ENCODE measurements at regions not wholly inside any gene's neighbourhood (a gene's known extent, or its start where the extent isn't known, plus 50 kb on each side); places are given as distances from the start of the nearest gene placed in this dataset.
"Not testable (repeated sequence)": the region's sequence is repeated elsewhere in the genome, so short reads cannot be mapped to it uniquely, and the experiment has no call there.

DNA sequence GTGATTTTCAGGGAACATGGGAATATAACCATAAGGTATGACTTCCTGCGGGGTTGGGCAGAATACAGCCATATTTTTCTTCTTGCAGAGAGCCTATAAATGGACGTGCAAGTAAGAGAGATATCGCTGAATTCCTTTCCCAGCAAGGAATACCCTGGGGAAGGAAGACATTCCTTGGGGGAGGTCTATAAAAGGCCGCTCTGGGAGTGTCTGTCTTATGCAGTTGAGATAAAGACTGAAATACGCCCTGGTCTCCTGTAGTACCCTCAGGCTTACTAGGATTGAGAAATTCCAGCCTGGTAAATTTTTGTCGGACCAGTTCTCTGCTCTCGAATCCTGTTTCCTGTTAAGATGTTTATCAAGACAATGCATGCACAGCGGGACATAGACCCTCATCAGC lies 282.2 kb upstream of the CYLC2 start:
- not testable (repeated sequence) for TF ChIP-seq EGR1 (IDR thresholded peaks at IDR 0.05; ENCODE audit: low read depth in 2 of 2); RAD21 (IDR thresholded peaks at IDR 0.05); GABPA (IDR thresholded peaks at IDR 0.05 in 1 of 2, conservative IDR thresholded peaks at IDR 0.05 in 1 of 2); YY1 (IDR thresholded peaks at IDR 0.05)
- TF ChIP-seq, protein P1, sequence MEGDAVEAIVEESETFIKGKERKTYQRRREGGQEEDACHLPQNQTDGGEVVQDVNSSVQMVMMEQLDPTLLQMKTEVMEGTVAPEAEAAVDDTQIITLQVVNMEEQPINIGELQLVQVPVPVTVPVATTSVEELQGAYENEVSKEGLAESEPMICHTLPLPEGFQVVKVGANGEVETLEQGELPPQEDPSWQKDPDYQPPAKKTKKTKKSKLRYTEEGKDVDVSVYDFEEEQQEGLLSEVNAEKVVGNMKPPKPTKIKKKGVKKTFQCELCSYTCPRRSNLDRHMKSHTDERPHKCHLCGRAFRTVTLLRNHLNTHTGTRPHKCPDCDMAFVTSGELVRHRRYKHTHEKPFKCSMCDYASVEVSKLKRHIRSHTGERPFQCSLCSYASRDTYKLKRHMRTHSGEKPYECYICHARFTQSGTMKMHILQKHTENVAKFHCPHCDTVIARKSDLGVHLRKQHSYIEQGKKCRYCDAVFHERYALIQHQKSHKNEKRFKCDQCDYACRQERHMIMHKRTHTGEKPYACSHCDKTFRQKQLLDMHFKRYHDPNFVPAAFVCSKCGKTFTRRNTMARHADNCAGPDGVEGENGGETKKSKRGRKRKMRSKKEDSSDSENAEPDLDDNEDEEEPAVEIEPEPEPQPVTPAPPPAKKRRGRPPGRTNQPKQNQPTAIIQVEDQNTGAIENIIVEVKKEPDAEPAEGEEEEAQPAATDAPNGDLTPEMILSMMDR (IDR thresholded peaks at IDR 0.05; ENCODE audit: low read depth, low read length, missing input control) = not testable (repeated sequence)
- TF ChIP-seq, protein P2, sequence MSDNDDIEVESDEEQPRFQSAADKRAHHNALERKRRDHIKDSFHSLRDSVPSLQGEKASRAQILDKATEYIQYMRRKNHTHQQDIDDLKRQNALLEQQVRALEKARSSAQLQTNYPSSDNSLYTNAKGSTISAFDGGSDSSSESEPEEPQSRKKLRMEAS (IDR thresholded peaks at IDR 0.05) = not testable (repeated sequence)

Measured in liver (tissue), 3 donors.